ENCODE measurements at regions not wholly inside any gene's neighbourhood (a gene's known extent, or its start where the extent isn't known, plus 50 kb on each side); places are given as distances from the start of the nearest gene placed in this dataset.

DNA sequence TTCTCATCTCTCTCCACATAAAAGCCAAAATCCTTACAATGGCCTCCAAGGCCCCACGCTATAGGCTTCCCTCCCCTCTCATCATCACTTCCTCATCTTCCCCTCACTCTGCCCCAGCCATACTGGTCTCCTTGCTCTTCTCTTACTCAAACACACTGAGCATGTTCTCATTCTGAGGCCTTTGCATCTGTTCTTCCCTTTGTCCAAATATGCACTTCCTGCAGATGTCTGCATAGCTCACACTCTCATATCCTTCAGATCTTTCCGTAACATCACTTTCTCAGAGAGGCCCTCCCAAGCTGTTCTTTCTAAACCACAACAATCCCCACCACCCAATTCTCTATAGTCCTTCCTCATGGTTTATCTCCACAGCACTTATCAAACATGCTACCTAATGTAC lies 284.1 kb downstream of the HHIPL2 start:
- DNase-seq, result no peak
- intact Hi-C loops (cut with DNase I, micrococcal nuclease), result no loop called here
- no peak for ATAC-seq

DNA sequence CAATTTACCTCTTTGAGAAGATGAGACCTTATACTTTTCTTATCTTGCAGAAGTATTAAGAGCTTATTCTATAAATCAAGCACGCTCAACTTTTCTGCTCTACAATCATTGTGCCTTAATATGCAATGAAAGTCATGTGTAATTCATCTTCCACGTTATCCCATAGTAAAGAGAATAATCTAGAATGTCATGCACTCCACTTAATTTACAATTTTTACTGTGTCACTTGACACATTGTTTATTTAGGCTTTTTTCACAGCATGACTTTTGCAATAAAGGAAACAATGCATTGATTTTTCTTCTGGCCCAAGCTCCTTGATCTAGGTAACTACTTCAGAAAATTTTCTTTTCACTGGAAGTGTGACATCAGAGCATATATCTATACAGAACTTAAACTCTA lies 290.9 kb downstream of the HHIPL2 start:
- intact Hi-C loops (cut with DNase I, micrococcal nuclease), result no loop called here
- no peak for ATAC-seq
- no peak for DNase-seq

DNA sequence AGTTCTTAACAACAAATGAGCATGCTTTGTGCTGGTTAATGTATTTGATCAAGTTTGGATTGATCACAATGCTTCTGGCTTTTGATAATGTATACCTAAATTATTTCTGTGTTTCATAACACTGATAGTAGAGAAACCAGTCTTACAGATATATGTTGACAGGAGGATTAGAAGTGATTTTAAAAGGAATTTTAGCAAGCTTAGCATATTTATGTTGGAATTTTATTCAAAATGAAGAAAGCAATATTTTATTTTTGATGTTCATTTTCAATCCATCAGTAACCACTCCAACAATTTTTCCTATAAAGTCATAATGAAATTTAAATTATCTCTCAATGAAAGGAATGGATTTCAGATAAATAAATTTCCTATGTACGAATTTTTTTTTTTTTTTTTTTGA lies 291.8 kb downstream of the HHIPL2 start:
- intact Hi-C loops (cut with DNase I, micrococcal nuclease), result no loop called here
- DNase-seq (no peak), ATAC-seq (no peak)

DNA sequence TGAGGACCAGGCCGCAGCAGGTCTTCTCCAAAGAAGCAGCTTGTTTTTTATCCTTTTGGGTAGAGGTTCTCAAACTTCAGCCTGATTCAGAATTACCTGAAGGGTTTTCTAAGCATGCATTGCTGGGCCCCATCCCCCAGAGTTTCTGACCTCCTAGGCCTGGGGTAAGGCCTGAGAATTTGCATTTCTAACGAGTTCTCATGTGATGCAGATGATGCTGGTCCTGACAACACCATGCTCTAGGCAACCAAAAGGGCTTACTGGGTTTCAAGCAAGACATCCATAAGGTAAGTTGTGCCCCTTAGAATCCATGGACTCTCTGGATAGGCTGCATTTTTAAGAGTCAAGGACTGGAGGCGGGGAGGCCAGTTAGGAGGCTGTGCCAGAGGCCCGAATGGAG lies 295.1 kb downstream of the HHIPL2 start:
- intact Hi-C loops (cut with DNase I, micrococcal nuclease), result no loop called here
- ATAC-seq, result no peak
- no peak for DNase-seq

DNA sequence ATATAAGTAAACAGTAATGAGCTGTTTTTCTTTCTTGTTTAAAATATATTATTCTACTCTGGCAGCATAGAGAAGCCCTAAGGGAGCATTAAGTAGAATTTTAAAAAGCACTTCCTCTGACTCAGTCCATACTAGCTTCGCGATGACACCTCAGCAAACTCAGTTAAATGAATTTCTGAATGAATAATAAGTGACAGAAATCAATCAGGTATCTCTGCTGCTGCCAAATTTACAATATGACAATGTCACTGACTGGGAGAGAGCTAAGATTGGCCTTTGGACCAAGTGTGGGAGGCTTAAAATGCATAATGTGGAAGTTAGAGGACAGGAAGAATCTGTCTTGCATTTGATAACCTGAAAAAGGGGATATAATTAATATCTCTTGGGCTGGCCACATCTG lies 296.1 kb downstream of the HHIPL2 start:
- no peak for ATAC-seq
- intact Hi-C loops (cut with DNase I, micrococcal nuclease), result no loop called here

DNA sequence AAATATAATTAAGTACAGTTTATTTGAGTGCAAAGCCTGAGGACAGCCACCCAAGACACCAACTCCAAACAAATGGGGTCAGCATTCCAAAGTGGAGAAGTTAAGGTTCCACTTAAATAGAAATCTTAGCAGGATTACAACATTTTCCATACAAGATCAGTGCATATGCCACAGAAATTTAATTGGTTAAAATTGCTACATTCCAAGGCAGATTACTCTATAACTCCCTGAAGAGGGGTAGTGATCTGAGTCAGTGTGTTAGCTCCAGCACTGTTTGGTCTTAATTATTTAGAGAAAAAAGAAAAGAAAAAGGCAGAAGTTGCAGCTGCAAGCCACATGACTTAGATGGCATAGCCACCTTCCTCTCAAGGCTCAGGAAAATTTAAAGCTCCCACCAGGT lies 297.5 kb downstream of the HHIPL2 start:
- ATAC-seq, result no peak
- intact Hi-C loops (cut with DNase I, micrococcal nuclease), result no loop called here
- DNase-seq, result no peak

More for the DNA sequence above, 296.1 kb downstream of the HHIPL2 start:
- DNase-seq, result no peak

DNA sequence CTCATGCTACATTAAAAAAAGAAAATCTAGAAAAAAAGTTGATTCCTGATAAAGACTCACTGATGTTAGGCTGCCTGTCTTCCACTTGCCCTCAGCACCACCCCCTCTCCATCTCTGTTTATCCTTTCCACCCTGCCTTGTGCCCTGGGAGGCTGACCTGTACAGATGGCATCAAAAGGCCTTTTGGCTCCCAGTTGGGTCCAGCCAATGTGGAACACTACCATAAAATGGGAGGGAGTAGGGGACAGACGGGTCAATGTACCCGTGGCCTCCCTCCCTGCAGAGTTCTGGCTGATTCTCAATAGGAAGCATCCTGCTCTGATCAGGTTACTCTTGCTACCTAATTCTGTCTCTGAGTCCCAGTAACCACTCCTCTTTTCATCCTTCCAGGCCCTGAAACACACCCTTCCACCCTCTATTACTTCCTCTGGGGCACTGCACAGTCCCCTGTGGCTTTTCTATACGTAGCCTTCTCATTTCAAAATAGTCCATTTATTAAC lies 300.0 kb downstream of the HHIPL2 start:
- intact Hi-C loops (cut with DNase I, micrococcal nuclease), result no loop called here
- DNase-seq, result no peak
- no peak for ATAC-seq

DNA sequence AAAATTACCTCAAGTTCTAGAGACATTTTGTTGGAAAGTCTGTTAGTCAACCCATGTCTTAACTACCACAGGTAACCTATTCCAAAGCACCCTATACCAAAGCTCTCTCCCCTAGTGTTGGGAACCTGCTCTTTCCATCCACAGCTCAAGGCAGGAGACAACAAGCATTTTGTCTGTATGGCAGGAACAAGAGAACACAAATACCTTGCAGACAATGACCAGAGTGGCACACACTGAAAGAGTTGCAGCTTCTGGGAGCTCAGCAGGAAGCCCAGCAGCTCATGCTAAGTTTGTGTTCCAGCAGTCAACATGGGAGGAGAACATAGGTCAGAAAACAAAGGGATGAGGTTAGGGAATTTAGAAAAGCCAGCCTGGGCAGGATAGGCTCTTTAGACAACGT lies 300.8 kb downstream of the HHIPL2 start:
- DNase-seq, result no peak
- intact Hi-C loops (cut with DNase I, micrococcal nuclease), result no loop called here
- ATAC-seq, result no peak

DNA sequence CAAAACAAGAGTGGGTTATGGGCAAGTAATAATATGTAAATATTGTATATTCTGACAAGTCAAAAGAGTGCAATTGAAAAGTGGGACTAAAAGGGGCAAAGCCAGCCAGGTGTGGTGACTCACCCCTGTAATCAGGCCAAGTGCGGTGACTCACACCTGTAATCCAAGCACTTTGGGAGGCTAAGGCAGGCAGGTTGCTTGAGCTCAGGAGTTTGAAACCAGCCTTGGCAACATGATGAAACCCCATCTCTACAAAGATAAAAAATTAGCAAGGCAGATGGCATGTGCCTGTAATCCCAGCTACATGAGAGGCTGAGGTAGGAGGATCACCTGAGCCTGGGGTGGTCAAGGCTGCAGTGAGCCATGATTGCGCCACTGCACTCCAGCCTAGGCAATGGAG lies 304.0 kb downstream of the HHIPL2 start:
- intact Hi-C loops (cut with DNase I, micrococcal nuclease), result no loop called here
- DNase-seq, result no peak
- no peak for ATAC-seq

DNA sequence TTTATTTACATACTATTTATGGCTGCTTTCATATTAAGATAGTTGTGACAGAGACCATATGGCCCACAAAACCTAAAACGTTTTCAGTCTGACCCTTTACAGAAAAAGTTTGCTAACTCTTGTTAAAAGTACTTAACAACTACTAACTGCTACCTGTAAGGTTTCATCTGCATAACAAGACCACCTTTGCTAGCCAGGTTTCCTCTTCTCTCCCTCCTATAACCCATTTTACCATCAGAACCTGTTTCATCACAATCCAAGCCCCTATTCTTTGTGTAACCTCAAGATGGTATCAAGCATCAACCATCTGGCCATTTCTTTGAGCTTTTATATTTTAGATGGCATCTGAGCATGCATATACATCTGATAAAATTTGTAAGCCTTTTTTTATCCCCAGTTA lies 305.4 kb downstream of the HHIPL2 start:
- intact Hi-C loops (cut with DNase I, micrococcal nuclease), result no loop called here
- DNase-seq (no peak), ATAC-seq (no peak)

DNA sequence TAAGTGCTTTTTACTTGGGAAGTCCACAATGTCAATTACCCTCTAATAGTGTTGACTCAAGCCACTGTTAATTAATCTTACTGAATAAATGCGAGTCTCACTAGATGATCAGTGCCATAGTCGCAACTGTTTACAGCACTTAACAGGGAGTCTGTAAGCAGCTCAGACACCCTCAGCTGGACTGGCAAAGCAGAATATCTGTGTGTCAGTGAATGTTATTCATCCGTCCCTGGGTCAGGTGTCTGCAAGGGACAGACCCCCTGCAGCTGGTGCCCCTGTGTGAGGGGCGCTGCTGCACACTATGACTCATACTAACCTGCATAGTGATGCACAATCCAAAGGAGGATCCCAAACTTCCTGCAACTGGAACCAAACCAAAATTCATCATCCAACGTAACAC lies 306.5 kb downstream of the HHIPL2 start:
- ATAC-seq (no peak), DNase-seq (no peak)
- intact Hi-C loops (cut with DNase I, micrococcal nuclease), result no loop called here

DNA sequence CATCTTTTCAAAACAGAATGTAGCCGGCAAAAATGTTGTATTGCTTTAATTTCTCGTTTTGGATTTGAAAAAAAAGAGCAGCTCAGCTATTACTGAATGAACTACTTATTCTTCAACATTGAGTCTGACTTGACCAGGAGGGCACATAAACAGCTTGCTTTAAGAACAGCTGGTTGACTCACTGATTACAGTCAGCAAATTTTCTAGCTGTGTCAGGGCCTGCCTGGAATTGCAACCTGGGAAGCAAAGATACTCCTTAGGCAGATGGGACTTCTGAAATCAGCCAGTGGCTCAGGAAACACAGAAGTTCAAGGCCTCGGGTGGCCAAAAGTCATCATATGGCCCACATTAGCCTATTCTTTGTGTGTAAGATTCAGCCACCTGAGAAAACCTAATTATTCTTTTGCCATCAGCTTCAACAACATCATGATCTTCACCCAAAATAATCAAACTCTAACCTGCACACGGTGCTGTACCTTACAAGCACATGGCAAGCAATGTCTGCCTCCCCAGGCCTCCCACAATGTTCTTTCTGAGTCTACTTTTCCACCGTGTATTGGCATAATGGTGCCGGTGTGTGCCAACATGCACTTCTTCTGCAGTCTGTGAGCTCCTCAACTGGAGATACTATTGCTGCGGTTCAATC lies 307.2 kb downstream of the HHIPL2 start:
- DNase-seq, result no peak
- intact Hi-C loops (cut with DNase I, micrococcal nuclease), result no loop called here
- ATAC-seq, result no peak

DNA sequence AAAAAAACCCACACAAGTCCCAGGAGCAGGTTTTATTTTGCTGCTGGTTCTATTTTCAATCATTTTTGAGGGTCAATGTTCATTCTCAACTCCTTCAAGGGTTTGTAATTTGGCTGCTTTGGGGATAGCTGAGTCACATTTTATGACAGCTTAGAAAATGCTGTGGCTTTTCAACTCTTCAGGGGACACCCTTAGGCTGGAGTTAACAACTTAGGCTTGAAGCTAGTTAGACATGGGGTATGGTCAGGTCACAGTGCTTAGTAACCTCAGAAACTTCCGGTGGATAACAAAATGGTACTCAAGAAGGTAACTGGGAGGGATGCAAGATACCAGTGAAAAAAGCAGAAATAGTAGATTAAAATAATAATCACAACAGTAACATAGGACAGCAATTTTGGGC lies 308.8 kb downstream of the HHIPL2 start:
- no peak for DNase-seq
- ATAC-seq, result no peak
- intact Hi-C loops (cut with DNase I, micrococcal nuclease), result no loop called here

DNA sequence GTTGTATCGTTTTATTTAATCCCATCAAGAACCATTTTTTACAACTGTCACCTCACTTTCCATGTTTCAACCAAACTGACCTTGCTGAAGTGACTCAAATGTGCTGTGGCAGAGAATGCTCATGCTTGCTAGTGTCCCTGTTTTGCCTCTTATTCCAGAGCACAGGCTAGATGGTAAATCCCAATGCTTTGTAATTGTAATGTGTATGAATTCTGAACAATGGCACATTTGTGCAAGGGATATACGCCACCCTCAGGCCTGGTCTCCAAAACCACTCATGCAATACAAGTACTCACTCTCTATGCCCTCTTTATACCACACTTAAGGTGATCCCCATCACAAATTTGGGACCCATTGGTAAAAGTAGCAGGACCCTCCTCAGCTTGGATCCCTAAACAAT lies 313.6 kb downstream of the HHIPL2 start:
- ATAC-seq (no peak), DNase-seq (no peak)
- intact Hi-C loops (cut with DNase I, micrococcal nuclease), result no loop called here

DNA sequence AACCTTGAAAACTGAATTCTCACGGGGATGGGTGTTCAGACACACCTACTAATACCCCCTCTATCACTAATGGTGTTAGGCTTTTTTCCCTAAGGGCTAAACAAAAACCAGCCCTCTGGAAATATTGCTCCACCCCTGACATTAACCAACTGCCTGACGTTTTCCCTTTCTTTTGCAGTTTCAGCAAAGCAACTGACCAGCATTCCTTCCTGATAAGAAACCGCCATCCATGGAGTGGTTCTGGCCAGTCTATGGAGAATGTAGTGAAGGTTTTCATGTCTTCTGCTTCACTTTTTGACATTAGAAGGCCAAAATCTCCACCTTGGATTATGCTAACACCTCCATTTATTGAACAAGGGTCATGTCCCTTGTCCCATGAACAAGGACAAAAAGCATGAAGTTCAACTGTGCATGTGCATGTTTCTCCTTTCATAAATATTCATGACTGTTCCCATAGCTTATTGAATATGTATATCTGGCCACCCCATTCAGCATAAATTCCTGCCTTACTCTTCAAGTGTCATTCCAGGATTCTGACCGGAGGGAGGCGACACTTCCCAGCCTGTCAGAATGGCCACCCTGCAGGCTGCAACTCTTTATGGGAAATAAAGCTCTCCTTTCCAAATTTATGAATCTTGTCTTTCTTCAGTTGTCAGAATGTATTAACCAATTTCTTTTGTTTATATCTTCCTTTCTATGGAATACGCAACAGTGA lies 314.3 kb downstream of the HHIPL2 start:
- intact Hi-C loops (cut with DNase I, micrococcal nuclease), result no loop called here
- no peak for ATAC-seq

DNA sequence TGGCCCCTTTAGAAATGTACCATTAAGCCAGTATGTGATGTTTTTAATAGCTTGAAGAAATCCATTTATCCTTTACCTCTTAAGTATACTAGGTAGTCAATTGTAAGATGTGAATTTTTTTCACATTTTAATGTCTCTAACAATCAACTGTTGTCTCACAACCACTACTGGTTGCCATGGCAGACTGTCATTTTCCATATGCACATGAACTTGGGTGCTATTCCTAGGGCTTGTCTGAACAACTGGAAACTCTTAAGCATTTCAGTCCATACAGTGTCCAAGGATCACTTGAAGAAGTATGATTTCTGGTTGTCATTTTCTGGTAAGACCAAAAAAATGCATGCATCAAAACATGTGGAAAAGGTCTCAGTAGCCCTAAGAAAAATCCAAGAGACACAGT lies 315.1 kb downstream of the HHIPL2 start:
- no peak for DNase-seq
- intact Hi-C loops (cut with DNase I, micrococcal nuclease), result no loop called here
- no peak for ATAC-seq

More for the DNA sequence above, 314.3 kb downstream of the HHIPL2 start:
- no peak for DNase-seq

DNA sequence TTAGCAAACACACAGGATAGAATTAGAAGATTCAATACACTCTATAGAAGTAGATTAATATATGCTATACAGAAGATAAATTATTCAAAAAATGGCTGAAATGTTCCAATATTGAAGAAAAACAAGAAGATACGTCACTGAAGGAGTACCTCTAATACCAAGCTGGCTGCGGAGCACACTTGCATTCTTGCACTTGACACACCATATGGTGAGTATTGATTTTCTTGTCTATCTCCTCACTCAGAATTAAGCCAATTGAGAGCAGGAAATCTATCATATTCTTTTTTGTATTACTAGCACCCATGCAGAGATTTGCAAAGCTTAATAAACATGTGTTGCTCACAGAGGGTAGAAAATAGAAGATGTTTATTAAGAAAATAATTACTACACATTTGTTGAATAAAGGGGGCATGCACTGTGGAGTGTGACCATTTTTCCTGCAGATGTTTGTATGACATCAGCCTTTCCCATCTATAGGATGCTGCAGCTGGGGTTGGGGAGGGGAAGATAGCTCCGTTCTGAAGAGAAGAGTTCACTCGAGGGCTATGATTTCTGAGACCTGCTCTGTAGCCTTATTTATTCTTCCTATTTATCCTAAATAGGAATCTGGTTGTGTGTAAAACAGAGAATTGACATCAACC lies 318.1 kb downstream of the HHIPL2 start:
- DNase-seq (no peak), ATAC-seq (no peak)
- intact Hi-C loops (cut with DNase I, micrococcal nuclease), result no loop called here

DNA sequence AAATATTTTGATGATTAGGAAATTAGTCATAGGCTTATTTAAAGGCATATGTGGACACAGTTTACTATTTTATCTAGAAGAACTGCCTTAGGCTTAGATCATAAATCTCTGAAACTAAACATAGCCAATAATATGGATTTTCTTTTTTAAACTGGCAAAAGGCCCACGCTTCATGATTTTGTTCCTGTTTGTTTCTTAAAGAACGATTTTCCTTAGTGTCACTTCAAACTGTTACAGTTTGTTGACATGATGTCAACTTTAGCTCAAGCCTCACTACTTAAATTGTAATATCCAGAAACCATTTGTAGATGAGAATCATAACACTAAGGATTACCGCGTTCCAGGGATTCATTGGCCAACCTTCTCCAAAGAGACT lies 322.6 kb downstream of the HHIPL2 start:
- ATAC-seq (no peak), DNase-seq (no peak)
- intact Hi-C loops (cut with DNase I, micrococcal nuclease), result no loop called here

DNA sequence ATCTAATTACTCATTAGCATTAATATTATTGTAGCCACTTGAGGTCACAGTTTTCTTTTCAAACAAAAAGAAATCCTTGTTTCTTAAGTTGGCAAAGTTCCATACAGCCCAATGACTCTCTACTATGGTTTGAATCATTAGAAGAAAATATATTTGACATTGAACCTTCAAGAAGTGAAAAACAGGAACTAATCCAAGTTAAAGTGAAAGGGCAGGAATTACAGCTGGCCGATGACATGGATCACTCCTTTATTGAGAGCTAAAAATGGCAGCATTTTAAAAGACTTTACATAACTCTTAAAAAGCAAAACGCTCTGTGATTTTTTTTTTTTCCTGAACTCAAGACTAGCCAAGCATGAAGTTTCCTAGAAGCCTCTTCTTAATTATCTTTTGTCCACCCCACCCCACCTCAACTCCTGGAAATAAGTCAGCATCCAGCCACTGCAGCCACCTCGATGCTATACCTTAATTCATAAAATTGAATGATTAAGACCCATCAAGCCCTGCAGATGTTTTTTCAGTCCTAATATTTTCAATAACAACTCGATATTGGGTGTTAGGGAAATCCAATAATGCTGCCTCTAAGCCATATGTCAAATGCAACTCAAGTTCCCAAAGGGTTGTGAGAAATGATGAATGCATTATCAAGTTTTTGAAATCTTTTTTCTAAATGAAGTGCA lies 323.1 kb downstream of the HHIPL2 start:
- no peak for ATAC-seq
- intact Hi-C loops (cut with DNase I, micrococcal nuclease), result no loop called here
- no peak for DNase-seq

DNA sequence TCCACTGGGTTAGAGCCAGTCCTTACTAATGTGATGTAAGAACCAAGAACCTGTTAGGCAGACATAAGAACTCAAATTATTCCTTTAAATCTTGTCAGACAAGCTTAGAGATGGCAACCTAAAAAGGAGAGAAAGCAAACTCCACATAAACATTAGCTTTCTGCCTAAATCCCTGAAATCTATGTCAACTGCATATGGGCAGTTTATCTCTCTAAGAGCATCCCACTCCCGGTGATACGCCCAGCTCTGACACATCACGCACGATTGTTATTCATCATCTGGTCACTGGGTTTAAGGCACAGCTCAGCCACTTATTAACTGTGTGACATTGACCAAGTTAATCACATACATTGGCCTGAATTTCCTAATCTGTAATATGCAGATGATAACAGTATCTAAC lies 323.7 kb downstream of the HHIPL2 start:
- intact Hi-C loops (cut with DNase I, micrococcal nuclease), result no loop called here
- DNase-seq, result no peak

More for the DNA sequence above, 323.7 kb downstream of the HHIPL2 start:
- no peak for ATAC-seq
